Stimulated activated CD4-positive, alpha-beta T cell treated with anti-CD3 and anti-CD28 coated beads, TNF-alpha, amount 100 ng/mL, for 24 hours (primary cell): ENCODE measurements at regions not wholly inside any gene's neighbourhood (a gene's known extent, or its start where the extent isn't known, plus 50 kb on each side); places are given as distances from the start of the nearest gene placed in this dataset.
"Not testable (repeated sequence)": the region's sequence is repeated elsewhere in the genome, so short reads cannot be mapped to it uniquely, and the experiment has no call there.

Source experiments
- DNase-seq, 3 experiments: peaks; one replicate each; pipeline ENCODE4 v3.0.0-alpha.2; 2020; ENCODE audit warnings: low read depth in 3 of 3

DNA sequence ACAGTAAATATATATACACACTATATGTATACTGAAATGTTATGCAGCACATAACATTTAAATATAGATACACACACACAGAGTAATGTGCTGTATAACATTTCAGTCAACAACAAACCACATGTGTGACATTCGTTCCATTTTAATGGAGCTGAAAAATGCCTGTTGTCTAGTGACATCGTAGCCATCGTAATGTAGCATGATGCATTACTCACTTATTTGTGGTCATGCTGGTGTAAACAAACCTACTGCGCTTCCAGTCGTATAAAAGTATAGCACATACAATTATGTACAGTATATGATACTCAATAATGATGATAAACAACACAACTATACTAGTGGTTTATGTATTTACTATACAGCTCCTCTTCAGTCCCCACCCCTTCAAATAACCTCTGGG lies 119.0 kb upstream of the SLC38A4 start:
- no peak for DNase-seq

DNA sequence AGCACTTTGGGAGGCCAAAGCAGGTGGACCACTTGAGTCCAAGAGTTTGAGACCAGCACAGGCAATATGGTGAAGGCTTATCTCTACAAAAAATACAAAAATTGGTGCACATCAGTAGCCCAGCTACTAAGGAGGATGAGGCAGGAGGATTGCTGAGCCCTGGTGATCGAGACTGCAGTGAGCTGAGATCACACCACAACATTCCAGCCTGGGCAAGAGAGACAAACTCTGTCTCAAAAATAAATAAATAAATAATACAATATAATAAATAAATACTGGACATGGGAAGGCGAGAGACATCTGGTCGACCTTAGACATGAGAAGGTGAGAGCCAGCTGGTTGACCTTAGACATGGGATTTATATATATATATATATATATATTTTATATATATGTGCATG lies 119.8 kb upstream of the SLC38A4 start:
- DNase-seq: no peak

DNA sequence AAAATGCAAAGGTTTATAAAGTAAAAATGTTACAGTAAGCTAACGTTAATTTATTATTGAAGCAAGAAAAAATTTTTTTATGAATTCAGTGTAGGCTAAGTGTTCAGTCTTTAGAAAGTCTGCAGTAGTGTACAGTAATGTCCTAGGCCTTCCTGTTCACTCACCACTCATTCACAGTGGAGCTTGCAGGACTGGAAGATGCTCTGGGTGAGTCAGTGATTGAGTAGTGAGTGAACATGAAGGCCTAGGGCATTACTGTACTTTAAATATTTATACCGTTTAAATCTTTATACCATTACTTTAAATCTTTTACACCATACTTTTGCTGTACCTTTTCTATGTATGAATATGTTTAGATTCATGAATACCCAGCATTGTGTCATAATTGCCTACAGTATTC lies 120.3 kb upstream of the SLC38A4 start:
- no peak for DNase-seq

DNA sequence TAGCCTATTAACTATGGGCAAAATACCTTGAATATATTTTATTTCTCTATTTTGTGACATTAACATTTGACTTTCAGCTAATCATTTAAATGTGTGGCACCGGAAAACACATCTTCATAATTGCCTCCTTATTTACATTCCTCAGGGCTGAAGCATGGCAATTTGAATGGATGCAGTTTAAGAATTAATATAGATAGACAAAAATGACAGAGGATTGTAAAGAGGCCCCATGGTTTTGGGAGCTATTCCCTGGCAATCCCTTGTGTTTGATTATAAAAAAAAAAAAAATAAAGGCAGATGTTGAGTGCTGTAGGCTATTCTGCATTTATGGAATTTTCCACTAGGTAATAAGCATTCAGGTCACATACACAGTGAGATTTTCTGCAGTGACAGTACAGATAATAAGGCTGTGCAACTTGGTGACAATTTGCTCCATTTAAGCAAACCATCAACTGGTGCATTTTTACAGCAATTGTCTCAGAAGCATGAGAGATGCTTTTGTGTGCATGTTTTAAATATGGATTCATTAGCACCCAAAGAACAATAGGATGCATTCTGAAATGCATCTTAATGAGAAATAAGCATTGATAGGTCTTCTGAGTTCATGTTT lies 123.2 kb upstream of the SLC38A4 start:
- no peak for DNase-seq

GRCh38 chr12:46950094-46950493 lies 124.3 kb upstream of the SLC38A4 start:
- DNase-seq: no peak

DNA sequence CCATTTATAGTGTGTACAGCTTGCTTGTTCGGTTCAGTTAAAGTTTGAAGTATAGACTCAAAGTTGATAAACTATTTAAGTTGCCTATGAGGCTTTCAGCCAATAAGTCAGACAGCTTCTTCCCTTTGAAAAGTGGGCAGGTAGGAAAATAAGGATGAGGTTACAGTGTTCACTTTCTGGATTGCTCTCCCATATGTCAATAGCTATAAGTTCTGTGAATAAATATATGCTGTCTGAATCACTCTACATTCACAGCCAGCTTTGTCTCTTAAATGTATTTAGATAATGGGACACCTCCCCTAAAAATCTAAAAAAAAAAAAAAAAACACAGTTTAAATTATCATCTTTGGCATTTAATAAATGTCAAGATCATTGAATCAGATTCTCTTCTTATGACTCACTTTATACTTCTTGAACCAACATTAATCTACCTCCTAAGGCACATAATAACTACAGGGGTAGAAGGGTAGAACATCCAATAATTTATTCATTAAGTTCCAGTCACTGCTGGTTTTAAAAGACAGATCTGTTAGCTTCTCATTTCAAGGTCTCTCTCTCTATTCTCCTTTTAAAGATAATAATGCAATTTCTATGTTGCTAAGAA lies 126.4 kb upstream of the PCED1B start:
- DNase-seq: no peak

DNA sequence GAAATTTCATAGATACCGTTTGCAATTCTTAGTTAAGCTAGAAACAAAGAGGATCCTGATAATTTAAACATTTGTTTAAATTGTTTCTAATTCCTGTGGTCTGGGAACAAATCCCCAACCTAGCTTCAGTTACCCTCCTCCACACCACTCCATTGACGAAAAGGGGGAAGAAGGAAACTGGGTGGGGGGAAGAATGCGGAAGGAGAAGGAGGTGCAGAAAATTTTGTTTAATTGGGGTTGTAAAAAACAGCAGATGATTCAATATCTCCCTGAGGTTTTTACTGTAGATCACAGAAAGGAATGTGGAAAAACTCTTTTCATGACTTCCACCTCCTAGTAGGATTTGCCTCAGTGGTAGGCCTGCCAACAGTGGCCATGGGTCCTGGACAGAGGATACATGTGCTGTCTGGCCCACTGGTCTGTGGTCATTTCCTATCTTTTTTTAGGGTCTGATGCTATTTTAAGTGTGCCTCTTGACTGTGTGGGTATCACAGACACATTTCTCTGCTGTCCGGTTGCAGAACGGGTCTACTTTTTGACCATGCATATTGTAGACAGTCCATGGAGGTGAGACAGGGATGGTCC lies 122.9 kb upstream of the PCED1B start:
- DNase-seq: no peak

DNA sequence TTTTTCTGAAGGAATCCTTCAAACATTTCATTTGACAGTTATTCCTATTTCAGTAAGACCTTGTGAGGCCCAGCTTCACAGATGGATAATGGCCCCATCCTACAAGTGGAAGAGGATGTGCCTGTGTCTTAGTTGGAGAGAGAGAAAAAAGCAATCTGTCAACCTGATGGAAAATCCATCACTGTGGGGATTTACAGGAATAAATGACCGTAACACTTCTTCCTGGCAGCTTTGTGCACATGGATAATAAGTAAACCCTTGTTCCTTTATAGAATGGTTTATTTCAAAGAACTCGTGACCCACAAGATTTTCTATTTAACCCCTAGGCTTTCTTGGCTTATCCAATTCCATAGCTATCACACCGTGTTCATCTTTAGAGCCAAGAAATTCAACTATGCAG lies 121.4 kb upstream of the PCED1B start:
- no peak for DNase-seq

DNA sequence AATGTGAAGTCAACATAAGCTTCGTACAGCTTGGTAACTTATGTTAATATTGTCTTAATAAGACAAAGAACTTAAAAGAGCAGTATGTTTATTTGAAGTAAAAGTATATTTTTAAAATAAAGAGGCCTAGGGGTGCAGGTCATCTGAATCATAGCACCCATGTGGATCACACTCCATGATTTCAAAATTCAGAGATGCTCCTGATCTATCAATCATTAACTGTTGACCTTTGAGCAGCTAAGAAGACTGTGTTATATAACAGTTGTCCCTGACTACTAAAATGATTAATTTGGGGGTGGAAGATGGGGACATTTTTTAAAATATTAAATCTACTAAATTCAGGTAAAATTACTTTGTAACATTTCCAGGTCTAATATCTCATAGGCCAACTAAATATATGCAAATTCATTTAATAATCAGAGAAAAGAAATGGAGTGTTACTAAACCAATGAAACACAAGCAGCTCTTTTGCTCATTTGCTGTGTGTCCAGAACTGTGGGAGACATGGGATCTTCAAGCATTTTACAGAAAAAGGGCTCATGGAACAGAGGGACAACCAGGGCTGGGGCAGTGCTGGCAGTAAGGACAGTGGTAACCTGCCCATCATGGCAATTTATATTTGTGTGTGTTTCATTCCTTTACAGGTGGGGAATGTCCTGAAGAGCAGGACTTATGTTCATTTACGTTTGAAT lies 120.7 kb upstream of the PCED1B start:
- DNase-seq: no peak

DNA sequence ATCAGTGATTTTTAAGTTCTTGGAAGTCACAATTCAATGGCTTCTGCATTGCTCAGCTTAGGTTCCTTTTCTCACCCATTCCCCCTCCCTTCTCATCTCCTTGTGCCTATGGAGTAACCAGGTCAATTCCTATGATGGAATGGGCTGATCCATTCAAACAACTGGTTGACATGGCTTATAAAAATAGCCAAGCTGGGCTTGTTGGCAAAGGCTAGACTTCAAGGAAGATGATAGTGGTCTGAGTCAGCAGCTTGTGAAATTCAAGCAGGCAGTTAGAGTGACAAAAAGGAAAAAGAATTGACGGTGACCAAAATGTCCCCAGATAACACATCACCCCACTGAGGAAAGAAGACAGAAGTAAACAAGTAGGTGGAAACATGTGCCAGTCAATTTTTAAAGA lies 119.9 kb upstream of the PCED1B start:
- DNase-seq: no peak

DNA sequence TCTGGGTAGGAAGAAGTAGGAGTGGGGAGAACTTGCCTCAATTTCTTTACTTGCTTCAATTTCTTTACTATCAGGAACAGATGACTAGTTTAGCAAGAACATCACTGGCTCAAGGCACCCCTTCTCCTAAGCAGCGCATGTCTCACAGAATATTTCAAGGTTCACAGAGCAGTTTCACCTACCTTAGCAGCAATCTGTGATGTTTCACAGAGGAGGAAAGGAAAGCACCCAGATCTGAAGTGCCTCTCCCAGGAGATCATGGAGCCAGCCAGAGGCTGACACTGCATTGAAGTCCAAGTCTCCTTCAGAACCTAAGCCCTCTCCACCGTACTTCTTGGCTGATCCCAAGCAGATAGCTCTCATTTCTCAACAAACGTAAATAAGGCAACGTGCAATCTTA lies 118.7 kb upstream of the PCED1B start:
- DNase-seq: no peak

GRCh38 chr12:46963191-46963590 lies 116.2 kb upstream of the PCED1B start:
- no peak for DNase-seq

GRCh38 chr12:46963977-46964971 lies 115.1 kb upstream of the PCED1B start:
- no peak for DNase-seq

- no peak for DNase-seq
These were observed 114.3 kb upstream of the PCED1B start for GRCh38 chr12:46965137-46965536.

GRCh38 chr12:46965880-46966279 lies 113.5 kb upstream of the PCED1B start:
- DNase-seq: no peak

DNA sequence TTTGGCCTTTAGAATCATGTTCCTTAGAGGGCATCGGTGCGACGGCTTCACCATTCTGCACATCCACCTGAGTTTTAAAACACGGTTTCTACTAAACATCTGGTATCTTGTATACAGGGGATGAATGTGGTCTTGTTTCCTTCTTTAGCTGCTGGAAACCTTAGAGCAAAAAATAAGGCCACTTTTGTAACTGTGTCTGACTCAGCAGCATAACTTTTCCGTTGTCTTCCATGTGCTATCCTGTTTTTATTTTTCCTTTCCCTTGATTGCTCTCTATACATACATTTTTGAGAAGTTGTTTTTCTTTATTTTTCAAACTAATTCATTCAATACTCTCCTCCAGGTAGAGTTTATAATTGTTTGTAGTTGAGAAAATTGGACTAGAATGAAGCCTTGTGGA lies 108.8 kb upstream of the PCED1B start:
- DNase-seq: no peak

DNA sequence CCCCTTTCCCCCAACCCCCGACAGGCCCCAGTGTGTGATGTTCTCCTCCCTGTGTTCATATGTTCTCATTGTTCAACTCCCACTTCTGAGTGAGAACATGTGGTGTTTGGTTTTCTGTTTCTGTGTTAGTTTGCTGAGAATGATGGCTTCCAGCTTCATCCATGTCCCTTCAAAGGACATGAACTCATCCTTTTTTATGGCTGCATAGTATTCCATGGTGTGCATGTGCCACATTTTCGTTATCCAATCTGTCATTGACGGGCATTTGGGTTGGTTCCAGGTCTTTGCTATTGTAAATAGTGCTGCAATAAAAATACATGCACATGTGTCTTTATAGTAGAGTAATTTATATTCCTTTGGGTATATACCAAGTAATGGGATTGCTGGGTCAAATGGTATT lies 105.5 kb upstream of the PCED1B start:
- DNase-seq: not testable (repeated sequence)

GRCh38 chr12:46977871-46978375 lies 101.5 kb upstream of the PCED1B start:
- DNase-seq: no peak

DNA sequence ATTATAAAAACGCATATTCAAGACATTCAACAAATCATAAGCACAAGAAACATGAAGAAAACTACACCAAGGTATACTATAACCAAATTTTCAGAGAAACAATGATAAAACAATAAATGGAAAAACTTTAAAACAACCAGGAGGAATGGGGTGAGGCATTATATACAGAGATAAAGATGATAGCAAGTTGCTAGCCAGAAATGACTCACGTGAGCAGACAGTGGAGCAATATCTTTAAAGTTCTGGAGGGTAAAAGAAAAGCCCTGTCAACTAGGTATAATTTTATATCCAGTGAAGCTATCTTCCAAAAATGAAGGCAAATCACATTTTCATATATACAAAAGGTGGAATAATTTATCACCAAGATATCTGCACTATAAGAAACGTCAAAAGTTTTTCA lies 97.8 kb upstream of the PCED1B start:
- DNase-seq: no peak

DNA sequence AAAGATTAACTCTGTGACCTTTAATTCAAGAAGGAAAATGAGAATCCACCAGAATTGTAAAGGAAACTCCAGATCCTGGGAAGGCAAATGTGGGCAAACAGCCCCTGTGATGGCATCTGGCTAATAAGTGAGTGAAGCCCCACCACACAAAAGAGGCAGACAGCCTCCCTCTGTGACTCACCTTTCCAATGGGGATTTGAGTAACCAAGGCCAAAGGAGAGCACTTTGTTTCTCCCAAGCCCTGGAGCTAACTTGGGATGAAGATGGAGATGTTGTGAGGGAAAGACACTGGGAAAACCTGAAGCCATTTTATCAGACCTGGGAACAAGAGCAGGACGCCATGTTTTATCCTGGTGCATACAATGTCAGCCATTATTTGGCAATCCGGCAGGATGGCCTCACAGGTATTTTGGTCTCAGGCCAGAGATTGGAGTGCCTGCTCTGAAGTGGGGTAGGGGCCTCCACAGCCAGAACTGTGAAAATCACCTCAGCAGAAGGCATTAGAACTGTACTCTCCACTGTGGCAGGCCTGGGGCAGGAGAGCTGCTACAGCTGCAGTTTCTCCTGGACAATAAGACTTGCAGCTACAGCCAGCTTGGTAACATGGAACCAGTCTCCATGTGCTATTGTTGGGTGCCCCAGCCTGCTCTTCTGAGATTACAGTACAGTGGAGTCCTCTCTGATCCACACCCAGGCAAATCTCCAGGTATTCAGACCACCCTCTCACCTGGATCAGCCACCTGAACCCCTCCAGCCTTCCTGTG lies 96.6 kb upstream of the PCED1B start:
- no peak for DNase-seq

GRCh38 chr12:46983393-46983793 lies 96.0 kb upstream of the PCED1B start:
- DNase-seq: no peak
